MM.1S (cell line): ENCODE measurements at regions not wholly inside any gene's neighbourhood (a gene's known extent, or its start where the extent isn't known, plus 50 kb on each side); places are given as distances from the start of the nearest gene placed in this dataset.

Experiments used
- CTCF ChIP-seq: fragments of 300-600 bp; sonication (generic); IDR thresholded peaks from 2 replicates; pipeline ENCODE4 v1.5.1; 2016; ENCODE audit warnings: antibody characterized with exemption, low read length, mixed read lengths
- EZH2 ChIP-seq: fragments of 300-600 bp; sonication (generic); optimal IDR thresholded peaks from 2 replicates; pipeline ENCODE3; 2017; ENCODE audit warnings: low read depth, mild to moderate bottlenecking, antibody characterized with exemption, low read length, mixed read lengths
- EZH2phosphoT487 ChIP-seq: fragments of 300-600 bp; sonication (generic); IDR thresholded peaks from 2 replicates; pipeline ENCODE4 v1.6.1; 2018; ENCODE audit warnings: antibody characterized with exemption, low read length

GRCh38 chrX:15177316-15177715, 92.6 kb downstream of the ASB9 start:
- TF ChIP-seq CTCF (no peak), EZH2phosphoT487 (no peak), EZH2 (no peak)
